ENCODE measurements at regions not wholly inside any gene's neighbourhood (a gene's known extent, or its start where the extent isn't known, plus 50 kb on each side); places are given as distances from the start of the nearest gene placed in this dataset.
"Not testable (repeated sequence)": the region's sequence is repeated elsewhere in the genome, so short reads cannot be mapped to it uniquely, and the experiment has no call there.

DNA sequence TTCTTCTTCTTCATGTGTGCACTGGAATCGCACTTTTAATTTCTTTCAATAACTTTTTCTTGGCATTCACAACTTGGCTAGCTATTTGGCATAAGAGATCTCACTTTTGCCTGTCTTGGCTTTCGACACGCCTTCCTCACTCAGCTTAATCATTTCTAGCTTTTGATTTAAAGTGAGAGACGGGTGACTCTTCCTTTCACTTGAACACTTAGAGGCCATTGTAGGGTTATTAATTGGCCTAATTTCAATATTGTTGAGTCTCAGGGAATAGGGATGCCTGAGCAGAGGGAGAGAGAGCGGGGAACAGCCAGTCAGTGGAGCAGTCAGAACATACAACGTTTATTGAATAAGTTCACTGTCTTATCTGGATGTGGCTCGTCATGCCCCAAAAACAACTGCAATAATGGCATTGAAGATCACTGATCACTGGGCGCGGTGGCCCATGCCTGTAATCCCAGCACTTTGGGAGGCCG is 200.3 kb downstream of the SEC14L1 start:
- DNase-seq (ENCODE audit: low read depth): no peak

DNA sequence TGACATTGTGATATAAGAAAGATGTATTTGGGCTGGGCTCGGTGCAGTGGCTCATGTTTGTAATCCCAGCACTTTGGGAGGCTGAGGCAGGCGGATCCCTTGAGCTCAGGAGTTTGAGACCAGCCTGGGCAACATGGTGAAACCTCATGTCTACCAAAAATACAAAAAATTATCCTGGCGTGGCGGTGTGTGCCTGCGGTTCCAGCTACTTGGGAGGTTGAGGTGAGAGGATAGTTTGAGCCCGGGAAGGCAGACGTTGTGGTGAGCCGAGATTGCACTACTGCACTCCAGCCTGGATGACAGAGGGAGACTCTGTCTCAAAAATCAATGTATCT is 201.9 kb downstream of the SEC14L1 start:
- DNase-seq (ENCODE audit: low read depth): not testable (repeated sequence)

DNA sequence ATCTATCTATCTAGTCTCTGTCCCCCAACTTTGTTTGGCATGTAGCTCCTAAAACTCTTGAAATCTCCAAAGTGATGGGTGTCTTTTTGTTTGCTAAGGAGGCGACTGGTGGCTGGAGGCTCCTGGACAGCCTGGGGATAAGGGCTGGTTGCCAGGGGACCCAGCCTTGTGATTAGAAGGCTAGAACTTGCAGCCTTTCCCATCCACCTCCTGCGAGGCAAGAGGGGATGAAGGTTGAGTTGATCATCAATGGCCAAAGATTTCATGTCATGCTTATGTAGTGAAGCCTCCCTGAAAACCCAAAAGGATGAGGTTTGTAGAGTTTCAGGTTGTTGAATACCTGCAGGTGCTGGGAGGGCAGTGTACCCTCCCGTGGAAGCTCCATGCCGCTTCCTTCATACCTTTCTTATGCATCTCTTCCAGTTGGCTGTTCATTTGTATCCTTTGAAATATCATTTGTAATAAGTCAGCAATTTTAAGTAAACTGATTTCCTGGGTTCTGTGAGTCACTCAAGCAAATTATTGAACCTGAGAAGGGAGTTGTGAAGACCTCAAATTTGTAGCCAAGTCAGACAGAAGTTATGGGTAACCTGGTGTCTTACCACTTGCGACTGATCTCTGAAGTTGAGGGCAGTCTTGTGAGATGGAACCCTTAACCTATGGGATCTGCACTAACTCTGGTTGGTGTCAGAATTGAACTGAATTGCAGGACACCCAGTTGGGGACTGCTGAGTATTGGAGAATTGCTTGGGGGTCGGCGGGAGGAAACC is 202.4 kb downstream of the SEC14L1 start:
- no peak for DNase-seq (ENCODE audit: low read depth)

DNA sequence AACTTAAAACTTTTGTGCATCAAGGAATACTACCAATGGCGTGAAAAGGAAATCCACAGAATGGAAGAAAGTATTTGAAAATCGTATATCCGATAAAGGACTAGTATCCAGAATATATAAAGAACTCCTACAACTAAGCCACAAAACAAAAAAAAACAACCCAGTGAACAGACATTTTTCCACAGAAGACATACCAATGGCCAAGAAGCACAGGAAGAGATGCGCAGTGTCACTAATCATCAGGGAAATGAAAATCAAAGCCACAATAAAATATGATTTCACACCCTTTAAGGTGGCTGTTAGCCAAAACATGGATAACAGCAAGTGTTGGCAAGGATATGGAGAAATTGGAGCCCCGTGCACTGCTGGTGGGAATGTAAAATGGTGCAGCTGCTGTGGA is 203.3 kb downstream of the SEC14L1 start:
- no peak for DNase-seq (ENCODE audit: low read depth)

DNA sequence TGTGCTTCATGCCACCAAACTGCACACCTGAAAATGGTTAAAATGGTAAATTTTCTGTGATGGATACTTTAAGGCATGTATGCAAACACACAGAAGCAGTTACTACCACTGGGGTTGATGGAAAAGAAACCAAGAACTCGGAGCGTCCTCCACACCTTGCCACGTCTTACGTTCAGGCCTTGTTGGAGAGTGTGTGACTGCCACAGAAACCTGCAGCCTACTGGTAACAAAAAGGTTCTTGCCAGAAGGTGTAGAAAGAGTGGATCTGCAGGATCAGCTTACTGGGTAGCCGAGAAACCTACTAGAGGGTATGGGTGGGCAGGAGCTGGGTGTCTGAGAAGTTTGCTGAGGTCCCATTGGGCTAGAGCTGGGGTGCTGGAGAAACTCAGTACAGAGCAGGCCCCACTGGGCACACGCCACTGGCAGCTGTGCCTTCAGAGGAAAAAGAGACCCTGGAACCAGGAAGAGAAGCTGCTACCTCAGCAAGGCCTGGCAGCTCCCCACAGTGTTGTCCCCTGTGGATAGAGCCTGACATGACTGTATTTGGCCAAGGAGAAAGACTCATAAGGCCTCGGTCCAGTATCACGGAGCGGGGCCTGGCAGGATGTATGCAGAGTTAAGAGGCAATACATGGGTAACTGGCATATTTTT is 204.6 kb downstream of the SEC14L1 start:
- no peak for DNase-seq (ENCODE audit: low read depth)

DNA sequence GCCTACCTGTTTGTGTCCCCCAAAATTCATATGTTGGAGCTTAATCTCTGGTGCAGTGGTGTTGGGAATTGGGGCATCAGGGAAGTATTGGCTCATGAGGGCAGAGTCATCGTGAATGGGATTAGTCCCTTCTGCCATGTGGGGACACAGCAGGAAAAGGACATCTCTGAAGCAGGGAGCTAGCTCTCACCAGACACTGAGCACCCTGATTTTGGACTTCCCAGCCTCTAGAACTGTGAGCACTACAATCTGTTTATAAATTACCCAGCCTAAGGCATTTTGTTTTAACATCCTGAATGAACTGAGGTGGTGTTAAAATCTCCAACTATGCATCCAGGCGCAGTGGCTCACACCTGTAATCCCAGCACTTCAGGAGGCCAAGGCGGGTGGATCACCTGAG is 206.0 kb downstream of the SEC14L1 start:
- DNase-seq (ENCODE audit: low read depth): no peak

DNA sequence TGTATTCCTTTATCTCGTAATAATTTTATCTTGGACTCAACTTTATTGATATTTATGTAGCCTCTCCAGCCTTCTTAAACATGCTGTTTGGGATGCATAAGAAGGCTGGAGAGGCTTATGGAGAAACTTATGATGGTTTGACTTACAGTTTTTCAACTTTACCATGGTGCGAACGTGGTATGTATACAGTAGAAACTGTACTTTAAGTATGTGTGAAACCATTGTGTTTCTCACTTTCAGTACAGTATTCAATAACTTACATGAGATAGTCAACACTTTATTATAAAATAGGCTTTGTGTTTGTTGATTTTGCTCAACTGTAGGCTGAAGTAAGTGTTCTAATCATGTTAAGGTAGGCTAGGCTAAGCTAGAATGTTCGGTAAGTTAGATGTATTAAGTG is 206.8 kb downstream of the SEC14L1 start:
- DNase-seq (ENCODE audit: low read depth): no peak

DNA sequence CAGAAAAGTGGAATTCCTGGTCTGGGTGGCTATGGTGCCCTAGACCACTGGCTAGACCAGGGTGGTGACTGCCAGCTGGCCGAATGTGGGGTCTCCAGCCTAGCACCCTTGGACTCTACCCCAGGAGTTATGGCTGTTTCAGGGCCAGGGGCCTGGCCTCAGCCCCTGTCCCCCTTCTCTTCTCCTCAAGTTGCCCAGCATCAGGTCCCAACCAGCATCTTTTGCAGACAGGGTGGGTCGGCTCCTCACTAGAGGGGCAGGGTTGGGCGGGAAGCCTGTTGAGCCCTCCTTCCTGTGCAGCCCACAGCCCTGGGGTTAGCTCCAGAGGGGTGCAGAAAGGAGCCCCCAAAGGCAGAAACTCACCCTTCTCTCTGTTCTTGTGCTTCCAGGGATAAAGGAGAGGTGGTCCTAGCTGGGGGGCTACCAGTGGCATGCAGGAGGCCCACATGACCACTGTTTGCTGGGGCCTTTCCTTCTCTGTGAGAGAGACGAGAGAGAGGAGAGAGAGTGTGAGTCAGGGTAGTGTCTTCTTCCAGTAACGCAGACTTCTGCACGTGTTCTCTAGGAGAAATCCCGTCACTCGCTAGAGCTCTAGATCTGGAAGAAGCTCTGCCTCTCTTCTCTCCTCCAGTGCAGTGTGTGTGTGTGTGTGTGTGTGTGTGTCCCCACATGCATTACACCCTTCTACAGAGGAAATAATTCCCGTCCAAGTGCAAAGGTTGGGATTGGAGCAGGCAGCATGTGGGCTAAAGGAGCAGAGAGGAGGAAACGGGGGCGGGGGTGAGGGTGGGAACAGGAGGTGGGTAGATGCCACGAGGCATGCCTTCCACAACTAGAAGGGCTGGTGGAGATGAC is 209.4 kb downstream of the SEC14L1 start:
- no peak for DNase-seq (ENCODE audit: low read depth)

DNA sequence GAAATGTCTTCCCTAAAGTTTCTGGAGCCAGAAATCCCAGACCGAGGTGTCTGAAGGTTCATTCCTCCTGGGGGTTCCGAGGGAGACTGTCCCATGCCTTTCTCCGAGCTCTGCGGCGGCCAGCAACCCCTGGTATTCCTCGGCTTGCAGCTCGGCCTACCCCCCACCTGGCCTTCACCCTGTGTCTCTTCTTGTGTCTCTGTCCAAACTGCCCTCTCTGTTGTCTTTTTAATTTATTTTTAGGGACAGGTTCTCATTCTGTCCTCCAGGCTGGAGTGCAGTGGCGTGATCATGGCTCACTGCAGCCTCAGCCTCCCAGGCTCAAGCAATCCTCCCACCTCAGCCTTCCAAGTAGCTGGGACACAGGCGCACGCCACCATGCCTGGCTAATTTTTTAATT is 211.7 kb downstream of the SEC14L1 start:
- no peak for DNase-seq (ENCODE audit: low read depth)

DNA sequence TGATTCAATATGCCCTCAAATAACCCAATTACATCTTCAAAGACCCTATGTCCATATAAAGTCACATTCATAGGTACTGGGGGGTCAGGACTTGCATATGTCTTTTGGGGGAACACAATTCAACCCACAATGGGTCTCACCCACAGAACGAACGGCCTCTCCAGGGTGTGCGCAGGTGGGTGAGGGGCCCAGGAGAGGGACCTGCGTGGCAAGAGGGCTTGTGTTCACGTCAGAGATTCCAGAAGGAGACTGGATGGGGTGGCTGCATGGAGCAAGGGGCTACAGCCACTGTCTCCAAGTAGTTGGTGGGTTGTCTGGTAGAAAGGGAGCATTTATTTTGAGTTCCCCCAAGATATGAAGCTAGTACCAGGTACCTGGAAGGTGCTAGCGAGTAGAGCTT is 212.2 kb downstream of the SEC14L1 start:
- DNase-seq (ENCODE audit: low read depth): no peak

DNA sequence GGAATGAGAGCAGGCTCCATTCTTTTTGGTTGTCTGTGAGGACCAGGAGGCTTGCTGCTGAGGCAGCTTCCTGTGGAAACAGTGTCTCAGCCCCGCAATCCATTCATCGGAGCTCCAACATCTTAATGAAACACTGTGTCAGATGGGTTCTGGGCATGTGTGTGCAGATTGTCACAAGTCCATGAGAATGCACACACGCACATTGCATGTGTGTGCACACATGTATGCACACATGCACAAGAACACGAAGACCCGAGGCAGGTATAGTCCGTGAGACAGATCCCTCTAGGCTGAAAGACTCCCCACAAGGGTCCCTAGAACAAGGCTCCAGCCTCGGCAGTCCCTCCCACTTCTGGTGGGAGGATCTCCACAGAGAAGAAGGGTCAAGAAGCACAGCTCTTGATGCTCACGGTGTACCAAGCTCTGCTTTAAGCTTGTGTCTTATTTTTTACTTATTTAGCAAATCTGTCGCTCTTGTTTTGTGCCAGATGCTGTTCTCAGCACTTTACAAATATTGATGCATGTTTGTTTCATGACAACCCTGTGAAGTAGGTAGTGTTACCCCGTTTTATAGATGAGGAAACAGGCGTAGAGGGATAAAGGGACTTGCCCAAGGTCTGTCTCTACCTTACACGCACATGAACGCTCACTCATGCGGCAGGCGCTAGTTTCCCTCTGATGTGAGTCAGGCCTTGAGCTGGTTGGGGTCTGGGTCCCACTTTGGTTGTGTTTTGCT is 213.1 kb downstream of the SEC14L1 start:
- no peak for DNase-seq (ENCODE audit: low read depth)

DNA sequence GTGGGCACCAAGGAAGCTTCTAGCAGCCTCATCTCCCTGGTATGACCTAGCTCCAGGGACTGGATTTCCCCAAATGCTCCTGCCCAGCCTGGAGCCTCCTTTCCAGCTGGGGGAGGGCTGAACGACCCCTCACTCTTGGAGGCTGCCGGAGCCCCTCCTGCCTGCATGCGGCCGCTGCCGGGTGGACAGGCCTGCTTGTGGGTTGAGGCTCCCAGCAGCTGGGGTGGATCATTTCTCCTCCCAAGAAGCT is 213.6 kb downstream of the SEC14L1 start:
- no peak for DNase-seq (ENCODE audit: low read depth)

DNA sequence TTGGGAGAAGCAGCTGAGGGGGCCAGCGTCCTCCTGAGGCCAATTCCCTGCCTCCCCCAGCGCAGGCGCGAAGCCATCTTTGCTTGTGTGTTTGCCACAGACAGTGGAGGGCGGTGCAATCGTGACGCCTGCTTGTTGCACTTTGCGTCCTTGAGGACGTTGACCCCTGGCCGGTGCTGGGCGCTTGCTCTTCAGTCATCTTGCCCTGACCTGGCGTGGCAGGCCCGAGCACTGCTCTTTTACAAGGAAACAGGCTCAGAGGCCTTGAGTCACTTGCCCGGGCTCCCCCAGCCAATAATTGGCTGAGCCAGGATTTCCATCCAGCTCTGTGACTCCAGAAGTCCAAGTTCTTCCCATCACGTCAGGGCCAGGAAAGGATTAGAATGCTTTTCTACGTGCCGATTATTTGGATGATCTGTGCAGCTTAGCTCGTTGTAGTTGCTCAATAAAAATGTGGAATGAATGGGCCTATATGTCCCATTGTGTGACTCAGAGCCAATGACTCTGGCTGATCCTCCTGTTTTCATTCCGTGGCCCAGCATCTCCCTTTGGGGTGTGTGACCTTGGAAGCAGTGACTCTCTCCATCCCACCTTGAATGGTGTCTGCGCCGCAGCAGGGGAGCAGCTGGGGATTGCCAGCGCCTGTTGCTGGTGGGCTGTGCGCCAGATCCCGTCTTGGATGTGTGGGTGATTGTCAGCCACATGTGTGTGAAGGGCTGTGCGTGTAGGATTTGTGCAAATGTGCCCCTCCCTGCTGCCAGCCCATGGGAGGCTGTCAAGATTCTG is 214.1 kb downstream of the SEC14L1 start:
- DNase-seq (ENCODE audit: low read depth): no peak

DNA sequence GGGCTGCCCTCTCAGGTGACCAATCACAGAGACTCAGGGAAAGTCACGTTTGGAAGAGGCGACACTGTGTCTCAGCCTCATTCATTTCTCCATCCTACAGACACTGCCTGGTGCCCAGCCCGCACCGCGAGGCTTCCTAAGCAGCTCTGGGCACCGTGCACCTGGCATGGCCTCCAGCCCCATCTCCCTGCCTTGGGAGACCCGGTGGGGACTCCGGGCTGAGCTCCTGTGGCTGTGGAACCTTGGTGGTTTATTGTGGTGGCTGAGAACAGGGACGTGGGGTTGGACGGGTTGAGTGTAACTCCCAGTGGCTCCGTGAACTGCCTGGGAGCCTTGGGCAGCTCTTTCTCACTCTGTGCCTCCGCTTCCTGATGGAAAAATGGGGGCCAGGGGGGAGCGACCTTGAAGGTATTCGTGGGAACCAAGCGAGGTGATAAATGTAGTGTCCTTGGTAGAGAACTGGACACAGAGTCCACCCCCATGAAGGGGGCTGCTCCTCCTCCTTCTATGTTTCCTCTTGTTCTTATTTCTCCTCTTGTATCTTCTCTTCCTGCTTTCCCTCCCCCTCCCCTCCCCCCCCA is 215.4 kb downstream of the SEC14L1 start:
- DNase-seq (ENCODE audit: low read depth): no peak

DNA sequence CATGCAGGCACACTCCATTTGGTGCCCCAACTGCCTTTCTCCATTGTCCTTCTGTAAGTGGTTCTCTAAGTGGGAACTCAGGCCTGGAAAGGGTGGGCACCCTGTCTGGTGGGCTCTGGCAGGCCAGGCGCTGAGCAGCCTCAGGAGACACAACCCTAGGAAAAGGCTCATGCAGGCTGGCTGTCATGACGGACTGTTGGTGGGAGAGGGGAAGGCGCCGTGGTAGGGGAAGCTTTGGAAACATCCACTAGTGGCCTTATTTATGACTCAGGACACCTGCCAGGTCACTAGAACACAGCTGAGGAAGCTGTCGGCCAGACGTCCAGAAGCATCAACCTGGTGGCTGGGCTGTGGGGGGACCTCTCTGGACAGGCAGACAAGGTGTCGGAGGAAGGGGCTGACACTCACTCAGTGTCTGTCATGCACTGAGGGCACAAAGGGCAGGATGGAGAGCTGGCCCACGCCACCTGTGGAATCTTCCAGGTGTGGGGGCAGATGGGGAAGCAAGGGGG is 216.0 kb downstream of the SEC14L1 start:
- no peak for DNase-seq (ENCODE audit: low read depth)

DNA sequence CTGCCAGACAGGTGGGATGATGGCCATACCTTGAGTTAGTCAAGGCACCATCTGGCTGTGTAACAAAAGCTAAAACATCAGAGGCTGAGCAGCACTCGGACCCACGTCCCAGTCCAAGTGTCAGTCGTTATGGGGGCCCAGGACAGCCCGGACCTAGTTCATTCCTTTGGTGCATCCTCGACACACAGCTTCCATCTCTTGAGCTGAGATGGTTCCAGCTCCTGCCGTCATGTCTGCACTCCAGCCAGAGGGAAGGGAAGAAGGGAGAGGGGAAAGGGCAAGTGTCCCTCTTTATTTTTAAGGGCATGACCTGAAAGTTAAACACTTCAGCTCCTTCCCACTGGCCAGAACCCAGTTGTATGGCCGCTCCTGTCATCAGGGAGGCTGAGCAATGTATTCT is 218.0 kb downstream of the SEC14L1 start:
- no peak for DNase-seq (ENCODE audit: low read depth)

DNA sequence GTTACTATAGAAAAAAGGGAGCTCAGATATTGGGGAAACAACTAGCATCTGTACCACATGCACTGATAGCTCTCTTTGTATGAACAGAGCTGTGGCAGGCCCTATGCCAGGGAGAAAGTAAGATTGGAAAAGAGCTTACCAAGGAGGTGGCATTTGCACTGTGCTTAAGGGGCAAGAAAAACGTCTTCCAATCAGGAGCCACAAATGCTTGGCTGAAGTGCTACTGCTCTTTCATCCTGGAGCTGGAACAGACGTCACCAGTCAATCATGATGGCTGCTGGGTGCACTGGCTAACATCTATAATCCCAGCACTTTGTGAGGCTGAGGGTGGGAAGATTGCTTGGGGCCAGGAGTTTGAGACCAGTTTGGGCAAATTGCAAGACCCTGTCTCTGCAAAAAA is 218.5 kb downstream of the SEC14L1 start:
- no peak for DNase-seq (ENCODE audit: low read depth)

DNA sequence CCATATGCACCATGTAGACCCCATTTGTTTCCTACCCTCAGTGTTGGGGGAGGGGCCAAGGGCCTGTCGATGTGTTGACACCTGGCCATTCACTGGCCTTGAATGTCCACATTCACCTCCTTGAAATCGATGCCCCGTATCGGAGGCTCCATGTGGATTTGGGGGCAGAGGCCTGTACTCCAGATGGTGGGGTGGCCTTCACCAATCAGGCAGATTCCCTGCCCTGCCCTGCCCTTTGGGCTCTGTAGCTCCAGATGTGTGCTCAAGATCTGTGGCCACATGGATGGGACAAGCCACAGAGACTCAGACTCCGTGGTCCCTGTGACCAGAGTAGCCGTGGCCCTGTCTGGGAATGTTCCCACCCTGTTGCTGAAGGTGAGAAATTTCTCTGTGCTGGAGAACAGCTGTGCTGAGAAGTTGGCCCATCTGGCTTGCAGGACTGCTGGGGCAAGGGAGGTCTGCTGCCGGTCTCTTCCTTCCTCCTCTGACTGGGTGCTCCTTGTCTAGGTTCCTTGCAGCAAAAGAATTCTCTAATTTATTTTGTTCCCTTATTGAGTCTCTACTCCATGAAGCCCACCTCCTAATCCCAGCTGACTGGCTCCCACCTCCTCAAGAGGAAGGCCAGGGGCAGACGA is 221.3 kb downstream of the SEC14L1 start:
- no peak for DNase-seq (ENCODE audit: low read depth)

DNA sequence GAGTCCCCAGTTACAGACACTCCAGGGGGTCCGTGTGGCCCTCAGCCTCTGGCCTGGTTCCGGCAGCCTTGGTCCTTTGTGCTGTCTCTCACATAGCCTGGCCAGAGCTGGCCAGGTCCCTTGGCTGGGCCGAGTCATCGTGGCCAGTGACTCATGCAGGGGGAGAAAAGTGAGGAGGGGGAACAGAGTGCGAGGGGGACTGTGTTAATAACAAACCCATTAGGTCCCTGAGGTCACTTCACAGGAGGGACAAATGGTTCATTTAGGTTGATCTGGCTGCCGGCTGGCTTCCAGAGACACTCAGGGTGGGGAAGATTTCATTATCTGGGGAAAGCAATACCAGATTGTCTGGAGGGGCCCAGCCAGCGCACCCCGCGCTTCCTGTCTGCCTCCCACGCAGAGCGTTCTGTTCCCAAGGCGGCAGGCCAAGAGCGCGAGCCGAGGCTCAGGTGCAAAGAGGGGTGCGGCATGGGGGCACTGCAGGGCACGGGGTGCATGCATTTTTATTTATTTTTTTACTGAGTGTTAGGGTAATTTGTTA is 223.1 kb downstream of the SEC14L1 start:
- no peak for DNase-seq (ENCODE audit: low read depth)

DNA sequence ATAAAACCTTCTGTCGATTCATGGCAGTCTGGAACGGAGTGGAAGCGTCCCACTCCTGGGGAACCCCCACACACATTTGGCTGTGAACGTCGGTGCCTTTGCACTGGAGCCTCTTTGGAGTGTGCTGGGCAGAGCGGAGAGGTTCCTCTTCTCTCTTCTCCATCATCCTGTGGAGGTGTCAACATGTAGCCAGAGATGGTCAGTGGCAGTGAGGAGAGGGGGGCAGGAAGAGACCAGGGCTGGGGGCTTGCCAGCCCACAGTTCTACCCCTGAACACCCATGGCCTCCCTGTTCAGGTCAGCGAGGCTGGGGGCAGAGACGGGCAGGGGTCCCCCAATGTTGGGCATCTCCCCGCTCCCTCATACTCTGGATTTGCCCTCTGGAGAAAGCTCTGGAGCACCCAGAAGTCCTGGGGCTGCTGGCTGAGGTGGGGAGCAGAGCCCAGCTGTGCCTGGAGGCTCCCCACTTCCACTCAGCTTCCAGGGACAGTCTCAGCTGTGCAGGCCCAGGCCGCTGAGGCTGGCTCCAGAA is 223.7 kb downstream of the SEC14L1 start:
- DNase-seq (ENCODE audit: low read depth): no peak
